HT1080 (cell line): ENCODE measurements at regions not wholly inside any gene's neighbourhood (a gene's known extent, or its start where the extent isn't known, plus 50 kb on each side); places are given as distances from the start of the nearest gene placed in this dataset.

Source experiments
- DNase-seq: peaks from one replicate; pipeline ENCODE4 v3.0.0-alpha.2; 2015; ENCODE audit warnings: low read depth

GRCh38 chr12:24561411-24561871 is 387.5 kb downstream of the BCAT1 start:
- DNase-seq = peak; percentile 17

GRCh38 chr12:24560831-24561271 is 388.1 kb downstream of the BCAT1 start:
- no peak for DNase-seq

GRCh38 chr12:24560192-24560775 is 388.6 kb downstream of the BCAT1 start:
- DNase-seq = no peak

- DNase-seq = no peak
These were observed 391.2 kb downstream of the BCAT1 start for GRCh38 chr12:24557738-24558137.

- no peak for DNase-seq
These were observed 393.2 kb downstream of the BCAT1 start for GRCh38 chr12:24555730-24556129.

- no peak for DNase-seq
These were observed 394.1 kb downstream of the BCAT1 start for GRCh38 chr12:24554612-24555295.

GRCh38 chr12:24553259-24553658 is 395.6 kb downstream of the BCAT1 start:
- no peak for DNase-seq

GRCh38 chr12:24551163-24551786 is 397.6 kb downstream of the BCAT1 start:
- DNase-seq = no peak

- no peak for DNase-seq
These were observed 398.3 kb downstream of the BCAT1 start for GRCh38 chr12:24550609-24551008.

GRCh38 chr12:24546661-24547060 is 402.2 kb downstream of the BCAT1 start:
- DNase-seq = no peak

GRCh38 chr12:24546084-24546483 is 402.8 kb downstream of the BCAT1 start:
- DNase-seq = no peak

GRCh38 chr12:24544368-24544767 is 404.5 kb downstream of the BCAT1 start:
- DNase-seq = no peak

- DNase-seq = no peak
These were observed 407.6 kb downstream of the BCAT1 start for GRCh38 chr12:24541193-24541871.

GRCh38 chr12:24539646-24540045 is 409.3 kb downstream of the BCAT1 start:
- no peak for DNase-seq

- no peak for DNase-seq
These were observed 411.6 kb downstream of the BCAT1 start for GRCh38 chr12:24537083-24537860.

- DNase-seq = no peak
These were observed 413.4 kb downstream of the BCAT1 start for GRCh38 chr12:24535334-24536069.

GRCh38 chr12:24534622-24535021 is 414.3 kb downstream of the BCAT1 start:
- no peak for DNase-seq

GRCh38 chr12:24533716-24534352 is 415.1 kb downstream of the BCAT1 start:
- DNase-seq = no peak

GRCh38 chr12:24530689-24531088 is 418.2 kb downstream of the BCAT1 start:
- DNase-seq = no peak

GRCh38 chr12:24527102-24527501 is 421.8 kb downstream of the BCAT1 start:
- DNase-seq = no peak
